H1 (cell line): ENCODE measurements at regions not wholly inside any gene's neighbourhood (a gene's known extent, or its start where the extent isn't known, plus 50 kb on each side); places are given as distances from the start of the nearest gene placed in this dataset.

Source experiments
- CEBPB ChIP-seq: IDR thresholded peaks from 2 replicates; pipeline ENCODE4 v1.6.1; 2012; ENCODE audit warnings: low read depth, low read length
- CHD7 ChIP-seq: fragments of 300-600 bp; sonication (generic); IDR thresholded peaks from 2 replicates; pipeline ENCODE4 v1.7.1; 2012; ENCODE audit warnings: low read length, moderate library complexity, mild to moderate bottlenecking, inconsistent platforms; ENCODE audit not compliant: insufficient replicate concordance
- PHF8 ChIP-seq: fragments of 200-600 bp; sonication (generic); conservative IDR thresholded peaks from 2 replicates; pipeline ENCODE4 v1.7.1; 2012; ENCODE audit warnings: low read depth, mild to moderate bottlenecking, inconsistent platforms, low read length, moderate library complexity
- RBBP5 ChIP-seq: IDR thresholded peaks from 2 replicates; pipeline ENCODE4 v1.7.1; 2012; ENCODE audit warnings: low read depth, mild to moderate bottlenecking, inconsistent platforms, low read length, moderate library complexity, borderline replicate concordance

DNA sequence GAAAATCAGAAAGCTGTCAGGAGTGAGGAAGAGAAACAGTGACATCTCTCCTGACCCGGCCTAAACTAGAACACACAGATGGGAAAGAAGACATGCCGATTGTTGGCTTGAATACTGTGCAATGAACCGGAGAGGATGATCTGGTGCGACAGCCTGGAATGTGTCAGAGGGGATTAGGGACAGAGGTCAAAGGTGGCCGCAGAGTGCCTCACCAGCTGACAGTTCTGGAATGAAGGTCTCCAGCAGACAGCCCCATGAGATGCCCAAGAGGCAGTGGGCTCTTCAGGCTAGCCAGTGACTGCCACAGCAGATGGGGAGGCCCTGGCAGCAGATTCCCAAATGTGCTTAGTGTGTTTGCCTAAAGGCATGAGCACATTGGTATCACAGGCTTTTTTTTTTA, 623.2 kb downstream of the CDH8 start (continued):
- TF ChIP-seq CHD7 (no peak), RBBP5 (no peak), PHF8 (no peak), CEBPB (no peak)
- TF ChIP-seq, all 59 proteins: peak for 0
